Liver (tissue), 8 donors: ENCODE measurements at regions not wholly inside any gene's neighbourhood (a gene's known extent, or its start where the extent isn't known, plus 50 kb on each side); places are given as distances from the start of the nearest gene placed in this dataset.
A peak's percentile ranks its signal among the peaks of the same experiment; 100 is the strongest.

Experiments
- DNase-seq: peaks from one replicate; pipeline ENCODE4 v3.0.0-alpha.2; 2017; ENCODE audit warnings: low spot score
- H3K27ac ChIP-seq, 2 donors: one replicate each; pipeline ENCODE4 v1.7.0; 2013; ENCODE audit warnings: inconsistent platforms in 2 of 2, low read length in 2 of 2, control low read depth in 1 of 2, low read depth in 1 of 2, mild to moderate bottlenecking in 1 of 2
- H3K27me3 ChIP-seq, 4 donors: one replicate each; pipeline versions ENCODE4 v1.6.1 to v1.7.0; 2013; ENCODE audit warnings: low read length in 3 of 4, inconsistent platforms in 1 of 4, mild to moderate bottlenecking in 1 of 4, moderate library complexity in 1 of 4; ENCODE audit not compliant: control insufficient read depth in 4 of 4, insufficient read depth in 4 of 4
- H3K36me3 ChIP-seq, 4 donors: one replicate each; pipeline versions ENCODE4 v1.6.1 to v1.7.0; 2013; ENCODE audit warnings: low read length in 3 of 4, mild to moderate bottlenecking in 3 of 4, low read depth in 1 of 4, moderate library complexity in 1 of 4; ENCODE audit not compliant: control insufficient read depth in 4 of 4, insufficient read depth in 3 of 4
- H3K4me1 ChIP-seq, 4 donors: one replicate each; pipeline versions ENCODE4 v1.6.1 to v1.7.0; 2013; ENCODE audit warnings: low read length in 3 of 4, mild to moderate bottlenecking in 3 of 4, moderate library complexity in 1 of 4; ENCODE audit not compliant: control insufficient read depth in 4 of 4, insufficient read depth in 4 of 4
- H3K4me3 ChIP-seq, 3 donors: one replicate each; pipeline versions ENCODE4 v1.6.1 to v1.7.0; 2013; ENCODE audit warnings: low read length in 3 of 3, control low read depth in 1 of 3, low read depth in 1 of 3, mild to moderate bottlenecking in 1 of 3
- H3K9ac ChIP-seq, 2 donors: one replicate each; pipeline ENCODE4 v1.7.0; 2013; ENCODE audit warnings: low read length in 2 of 2, mild to moderate bottlenecking in 2 of 2, moderate library complexity in 2 of 2, control low read depth in 1 of 2, low read depth in 1 of 2
- H3K9me3 ChIP-seq, 4 donors: one replicate each; pipeline versions ENCODE4 v1.6.1 to v1.7.0; 2013; ENCODE audit warnings: low read length in 3 of 4; ENCODE audit not compliant: control insufficient read depth in 4 of 4
- ATF3 ChIP-seq: IDR thresholded peaks from 2 replicates; pipeline ENCODE4 v1.6.1; 2016; ENCODE audit warnings: antibody characterized with exemption
- CTCF ChIP-seq: fragments of 150-350 bp; IDR thresholded peaks from 2 replicates; pipeline ENCODE4 v1.5.1; 2017; ENCODE audit warnings: improper control_type of control experiment, low read depth, low read length; ENCODE audit not compliant: missing input control
- FOXA1 ChIP-seq: IDR thresholded peaks from 2 replicates; pipeline ENCODE4 v1.6.1; 2016; ENCODE audit warnings: antibody characterized with exemption
- FOXA2 ChIP-seq: IDR thresholded peaks from 2 replicates; pipeline ENCODE4 v1.6.1; 2016; ENCODE audit warnings: antibody characterized with exemption
- GABPA ChIP-seq, 2 donors: IDR thresholded peaks in 1 of 2; conservative IDR thresholded peaks in 1 of 2; 2 replicates each; pipeline ENCODE4 v1.6.1; 2016; ENCODE audit warnings: antibody characterized with exemption in 2 of 2, mild to moderate bottlenecking in 1 of 2, moderate library complexity in 1 of 2
- HNF4A ChIP-seq, 2 donors: conservative IDR thresholded peaks; 2 replicates each; pipeline ENCODE4 v1.6.1; 2016; ENCODE audit warnings: antibody characterized with exemption in 2 of 2, mild to moderate bottlenecking in 2 of 2
- HNF4G ChIP-seq: IDR thresholded peaks from 2 replicates; pipeline ENCODE4 v1.6.1; 2016; ENCODE audit warnings: antibody characterized with exemption
- JUND ChIP-seq, 2 donors: IDR thresholded peaks; 2 replicates each; pipeline ENCODE4 v1.6.1; 2016; ENCODE audit warnings: antibody characterized with exemption in 2 of 2
- MAX ChIP-seq: IDR thresholded peaks from 2 replicates; pipeline ENCODE4 v1.6.1; 2016; ENCODE audit warnings: antibody characterized with exemption
- NR2F2 ChIP-seq: IDR thresholded peaks from 2 replicates; pipeline ENCODE4 v1.6.1; 2016; ENCODE audit warnings: antibody characterized with exemption
- RAD21 ChIP-seq, 2 donors: IDR thresholded peaks; 2 replicates each; pipeline ENCODE4 v1.6.1; 2016; ENCODE audit warnings: antibody characterized with exemption in 2 of 2, mild to moderate bottlenecking in 2 of 2
- REST ChIP-seq: IDR thresholded peaks from 2 replicates; pipeline ENCODE4 v1.6.1; 2016; ENCODE audit warnings: antibody characterized with exemption, mild to moderate bottlenecking
- RXRA ChIP-seq, 2 donors: IDR thresholded peaks; 2 replicates each; pipeline ENCODE4 v1.6.1; 2017 to 2018; ENCODE audit warnings: antibody characterized with exemption in 2 of 2, mild to moderate bottlenecking in 1 of 2
- SP1 ChIP-seq: IDR thresholded peaks from 2 replicates; pipeline ENCODE4 v1.6.1; 2018; ENCODE audit warnings: antibody characterized with exemption, mild to moderate bottlenecking
- YY1 ChIP-seq: IDR thresholded peaks from 2 replicates; pipeline ENCODE4 v1.6.1; 2016; ENCODE audit warnings: antibody characterized with exemption, mild to moderate bottlenecking
- ZBTB33 ChIP-seq: IDR thresholded peaks from 2 replicates; pipeline ENCODE4 v1.6.1; 2016; ENCODE audit warnings: antibody characterized with exemption
- WGBS: extraction: QIAGEN DNeasy Blood & Tissue Kit; methylation state at CpG from one replicate; pipeline ENCODE4 v1.1.7; 2013; 5-methylcytosine and 5-hydroxymethylcytosine counted together
- donor health status: healthy.
- donor health status: healthy.
- donor health status: healthy.
- donor health status: healthy.
- donor health status: healthy.

- Histone ChIP-seq H3K9me3 (no peaks in the 10 kb centered on the region), H3K4me1 (no peaks in the 10 kb centered on the region), H3K9ac (no peak overlapping the region), H3K36me3 (no peaks in the 10 kb centered on the region), H3K27me3 (no peaks in the 10 kb centered on the region), H3K4me3 (no peak overlapping the region), H3K27ac (peak overlapping the region; percentile 26 to 45)
- no peak for DNase-seq
- 66% methylated on average over 11 of the region's 11 CpGs for WGBS
- TF ChIP-seq HNF4G (no peak), SP1 (no peak), ATF3 (no peak), MAX (no peak), HNF4A (conservative IDR thresholded peaks at IDR 0.05) (no peak), FOXA2 (no peak)
These were observed 70.9 kb upstream of the PLEKHG1 start for GRCh38 chr6:150528648-150529285.

- H3K36me3 ChIP-seq = no peaks in the 10 kb centered on the region
- H3K9ac ChIP-seq = no peak overlapping the region
- H3K27me3 ChIP-seq = no peaks in the 10 kb centered on the region
- H3K27ac ChIP-seq = no peak overlapping the region
- TF ChIP-seq ZBTB33 (no peak), MAX (no peak), FOXA2 (no peak), RAD21 (IDR thresholded peaks at IDR 0.05) (no peak), GABPA (IDR thresholded peaks at IDR 0.05 in 1 of 2, conservative IDR thresholded peaks at IDR 0.05 in 1 of 2) (no peak), ATF3 (no peak), CTCF (no peak), FOXA1 (no peak), REST (no peak), NR2F2 (no peak), SP1 (no peak), RXRA (IDR thresholded peaks at IDR 0.05) (no peak), JUND (IDR thresholded peaks at IDR 0.05) (no peak), YY1 (no peak)
- H3K4me3 ChIP-seq = no peak overlapping the region
- H3K9me3 ChIP-seq = no peaks in the 10 kb centered on the region
- DNase-seq = no peak
- WGBS = 87% methylated on average over 3 of the region's 3 CpGs
- no peaks in the 10 kb centered on the region for H3K4me1 ChIP-seq
These were observed 70.0 kb upstream of the PLEKHG1 start for GRCh38 chr6:150529646-150530045.
